Neuronal stem cell (in vitro differentiated cells): ENCODE measurements at regions not wholly inside any gene's neighbourhood (a gene's known extent, or its start where the extent isn't known, plus 50 kb on each side); places are given as distances from the start of the nearest gene placed in this dataset.

Source experiments
- DNase-seq: peaks from one replicate; pipeline ENCODE4 v3.0.0-alpha.2; 2013; ENCODE audit warnings: low spot score
- H2AFZ ChIP-seq: one replicate; pipeline ENCODE4 v1.6.1; 2013; ENCODE audit warnings: mild to moderate bottlenecking, low read length, inconsistent platforms
- H2AK5ac ChIP-seq: 2 replicates; pipeline ENCODE4 v1.6.1; 2013; ENCODE audit warnings: low read depth, mild to moderate bottlenecking, inconsistent platforms, low read length, moderate library complexity, mixed read lengths
- H2BK120ac ChIP-seq: 2 replicates; pipeline ENCODE4 v1.6.1; 2013; ENCODE audit warnings: low read depth, mild to moderate bottlenecking, inconsistent platforms, low read length, moderate library complexity, mixed read lengths
- H2BK12ac ChIP-seq: one replicate; pipeline ENCODE4 v1.6.1; 2013; ENCODE audit warnings: low read length, inconsistent platforms
- H2BK15ac ChIP-seq: 2 replicates; pipeline ENCODE4 v1.6.1; 2013; ENCODE audit warnings: mild to moderate bottlenecking, low read length, inconsistent platforms, mixed read lengths
- H2BK5ac ChIP-seq: one replicate; pipeline ENCODE4 v1.6.1; 2013; ENCODE audit warnings: inconsistent platforms, mild to moderate bottlenecking, low read length, moderate library complexity
- H3K14ac ChIP-seq: one replicate; pipeline ENCODE4 v1.6.1; 2013; ENCODE audit warnings: low read length, inconsistent platforms
- H3K18ac ChIP-seq: 2 replicates; pipeline ENCODE4 v1.6.1; 2013; ENCODE audit warnings: low read length, inconsistent platforms
- H3K23ac ChIP-seq: 2 replicates; pipeline ENCODE4 v1.6.1; 2013; ENCODE audit warnings: low read depth, mild to moderate bottlenecking, mixed read lengths, low read length, inconsistent platforms; ENCODE audit not compliant: poor library complexity
- H3K27ac ChIP-seq: replicated peaks from 3 replicates; pipeline ENCODE4 v1.5.1; 2013; ENCODE audit warnings: low read length, inconsistent platforms
- H3K27me3 ChIP-seq, 3 experiments: 2 replicates each; pipeline ENCODE4 v1.6.1; 2013; ENCODE audit warnings: low read length in 3 of 3, mild to moderate bottlenecking in 2 of 3, inconsistent platforms in 1 of 3, low read depth in 1 of 3, mixed read lengths in 1 of 3, moderate library complexity in 1 of 3; ENCODE audit not compliant: control insufficient read depth in 3 of 3, insufficient read depth in 3 of 3
- H3K36me3 ChIP-seq, 2 donors: replicated peaks in 1 of 2; 2 replicates each; pipeline ENCODE4 v1.6.1; 2013; ENCODE audit warnings: low read length in 2 of 2; ENCODE audit not compliant: control insufficient read depth in 2 of 2, insufficient read depth in 2 of 2
- H3K4ac ChIP-seq: 2 replicates; pipeline ENCODE4 v1.6.1; 2013; ENCODE audit warnings: inconsistent platforms, mild to moderate bottlenecking, low read length, moderate library complexity
- H3K4me1 ChIP-seq, 2 donors: 1 replicate in 1 of 2; 2 replicates in 1 of 2; pipeline ENCODE4 v1.6.1; 2013; ENCODE audit warnings: low read length in 2 of 2, low read depth in 1 of 2; ENCODE audit not compliant: control insufficient read depth in 2 of 2, insufficient read depth in 1 of 2
- H3K4me2 ChIP-seq: one replicate; pipeline ENCODE4 v1.6.1; 2013; ENCODE audit warnings: mild to moderate bottlenecking, low read length, inconsistent platforms; ENCODE audit not compliant: insufficient read depth, poor library complexity, severe bottlenecking
- H3K4me3 ChIP-seq, 2 donors: 2 replicates each; pipeline ENCODE4 v1.5.1; 2013; ENCODE audit warnings: low read length in 2 of 2, mild to moderate bottlenecking in 2 of 2, inconsistent platforms in 1 of 2, moderate library complexity in 1 of 2
- H3K79me1 ChIP-seq: one replicate; pipeline ENCODE4 v1.6.1; 2013; ENCODE audit warnings: low read depth, mild to moderate bottlenecking, inconsistent platforms, low read length, moderate library complexity
- H3K9ac ChIP-seq: one replicate; pipeline ENCODE4 v1.6.1; 2013; ENCODE audit warnings: mild to moderate bottlenecking, low read depth, low read length, inconsistent platforms; ENCODE audit not compliant: poor library complexity
- H3K9me3 ChIP-seq, 2 donors: replicated peaks in 1 of 2; 2 replicates each; pipeline versions ENCODE3 to v1.6.1; 2013; ENCODE audit warnings: low read length in 2 of 2, mild to moderate bottlenecking in 2 of 2, inconsistent platforms in 1 of 2, low read depth in 1 of 2, mixed read lengths in 1 of 2, moderate library complexity in 1 of 2; ENCODE audit not compliant: control insufficient read depth in 2 of 2, insufficient read depth in 1 of 2
- H4K8ac ChIP-seq: one replicate; pipeline ENCODE4 v1.6.1; 2013; ENCODE audit warnings: low read depth, mild to moderate bottlenecking, inconsistent platforms, low read length, moderate library complexity
- H4K91ac ChIP-seq: one replicate; pipeline ENCODE4 v1.6.1; 2013; ENCODE audit warnings: low read length, low read depth, mild to moderate bottlenecking, inconsistent platforms; ENCODE audit not compliant: poor library complexity
- WGBS, 2 donors: extraction: QIAGEN DNeasy Blood & Tissue Kit; methylation state at CpG; one replicate each; pipeline ENCODE4 v1.1.7; 2013; ENCODE audit warnings: missing lambda C conversion rate in 2 of 2, mixed read lengths in 1 of 2; ENCODE audit not compliant: insufficient read length in 2 of 2, insufficient replicate concordance in 1 of 2; ENCODE audit errors: extremely low coverage in 2 of 2; 5-methylcytosine and 5-hydroxymethylcytosine counted together

DNA sequence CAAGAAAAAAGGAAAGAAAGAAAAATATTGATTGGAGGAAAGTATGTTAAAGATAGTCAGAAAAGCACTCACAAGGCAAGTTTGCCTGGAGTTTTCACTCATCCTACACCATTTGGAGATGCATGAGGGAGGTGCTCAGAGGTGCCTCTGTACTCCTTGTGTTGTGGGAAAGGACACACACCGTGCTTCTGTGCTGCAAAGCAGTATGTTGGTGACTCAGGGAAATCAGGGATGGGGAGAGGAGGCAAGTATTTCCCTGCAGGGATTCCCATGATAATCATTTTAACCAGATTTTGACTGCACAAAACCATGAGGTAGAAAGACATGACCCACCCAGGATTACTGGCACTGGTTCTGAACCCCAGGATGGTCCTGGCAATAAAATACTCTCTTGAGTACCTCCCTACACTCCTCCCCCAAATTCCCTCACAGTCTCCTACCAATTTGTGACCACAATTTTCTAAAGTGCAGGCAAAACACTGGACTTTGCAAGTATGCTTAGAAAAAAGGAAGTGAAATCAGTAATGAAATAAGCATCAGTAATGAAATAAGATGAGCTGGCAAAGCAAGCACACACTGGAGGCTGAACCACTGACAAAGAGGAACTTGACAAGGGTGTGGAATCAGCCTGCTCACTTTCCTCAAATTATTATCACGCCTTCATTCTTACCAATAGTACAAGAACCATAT lies 155.5 kb upstream of the ACVR2A start:
- Histone ChIP-seq H2AK5ac (no peak overlapping the region), H2AFZ (no peak overlapping the region), H3K18ac (no peak overlapping the region), H3K36me3 (no peaks in the 10 kb centered on the region), H3K4me1 (no peaks in the 10 kb centered on the region), H3K9ac (no peak overlapping the region), H3K9me3 (peaks cover 6 to 9% of the 10 kb centered on the region in 2 donors), H3K14ac (no peak overlapping the region), H3K27ac (no peak overlapping the region), H2BK5ac (no peak overlapping the region), H2BK15ac (no peak overlapping the region), H3K4me3 (no peak overlapping the region), H3K79me1 (no peaks in the 10 kb centered on the region), H2BK12ac (no peak overlapping the region), H3K23ac (no peak overlapping the region), H4K91ac (no peak overlapping the region), H3K4me2 (no peak overlapping the region), H2BK120ac (no peak overlapping the region), H3K4ac (no peak overlapping the region), H3K27me3 (no peaks in the 10 kb centered on the region), H4K8ac (no peak overlapping the region)
- WGBS, 2 donors = no CpG with 5 or more reads among the region's 2 CpGs
- no peak for DNase-seq

DNA sequence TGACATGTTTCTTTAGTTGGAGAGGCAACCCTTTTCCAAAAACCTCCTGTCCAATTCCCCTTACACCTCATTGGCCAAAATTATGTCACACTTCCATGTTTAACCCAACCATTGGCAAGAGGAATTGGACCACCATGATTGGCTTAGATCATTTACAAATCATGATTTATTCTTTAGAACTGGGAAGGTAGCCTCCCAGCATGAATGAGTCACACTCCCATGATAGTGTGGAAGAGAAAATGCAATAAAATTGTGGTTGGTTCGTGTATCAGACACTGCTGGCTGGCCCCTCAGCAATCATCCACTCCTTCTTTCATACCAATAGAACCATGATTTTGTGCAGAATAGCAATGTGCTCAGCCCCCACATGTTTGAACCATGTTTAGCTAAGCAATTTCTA lies 156.6 kb upstream of the ACVR2A start:
- no peak overlapping the region for H4K8ac ChIP-seq
- no peak overlapping the region for H2AK5ac ChIP-seq
- H2BK15ac ChIP-seq = no peak overlapping the region
- H3K4me2 ChIP-seq = no peak overlapping the region
- no CpG with 5 or more reads among the region's 1 CpG for WGBS, 2 donors
- no peak overlapping the region for H3K27ac ChIP-seq
- peaks cover 2 to 3% of the 10 kb centered on the region in 2 donors for H3K4me1 ChIP-seq
- no peak overlapping the region for H2BK12ac ChIP-seq
- no peak overlapping the region for H3K9ac ChIP-seq
- H2BK5ac ChIP-seq = no peak overlapping the region
- H3K27me3 ChIP-seq = no peaks in the 10 kb centered on the region
- H3K4me3 ChIP-seq = no peak overlapping the region
- no peaks in the 10 kb centered on the region for H3K36me3 ChIP-seq
- H2BK120ac ChIP-seq = no peak overlapping the region
- H3K14ac ChIP-seq = no peak overlapping the region
- H3K4ac ChIP-seq = no peak overlapping the region
- H3K23ac ChIP-seq = no peak overlapping the region
- H2AFZ ChIP-seq = no peak overlapping the region
- no peak for DNase-seq
- peaks cover 6 to 9% of the 10 kb centered on the region in 2 donors for H3K9me3 ChIP-seq
- no peaks in the 10 kb centered on the region for H3K79me1 ChIP-seq
- H4K91ac ChIP-seq = no peak overlapping the region
- no peak overlapping the region for H3K18ac ChIP-seq

DNA sequence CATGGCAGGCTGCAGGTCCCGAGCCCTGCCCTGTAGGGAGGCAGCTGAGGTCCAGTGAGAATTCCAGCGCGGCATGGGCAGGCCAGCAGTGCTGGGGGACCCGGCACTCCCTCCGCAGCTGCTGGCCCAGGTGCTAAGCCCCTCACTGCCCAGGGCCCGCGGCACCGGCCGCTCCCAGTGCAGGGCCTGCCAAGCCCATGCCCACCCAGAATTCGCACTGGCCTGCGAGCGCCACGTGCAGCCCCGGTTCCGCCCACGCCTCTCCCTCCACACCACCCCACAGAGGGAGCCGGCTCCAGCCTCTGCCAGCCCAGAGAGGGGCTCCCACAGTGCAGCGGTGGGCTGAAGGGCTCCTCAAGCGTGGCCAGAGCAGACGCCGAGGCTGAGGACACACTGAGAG lies 158.5 kb upstream of the ACVR2A start:
- Histone ChIP-seq H3K9ac (no peak overlapping the region), H3K27me3 (no peaks in the 10 kb centered on the region), H3K14ac (no peak overlapping the region), H3K79me1 (no peaks in the 10 kb centered on the region), H2BK5ac (no peak overlapping the region), H3K18ac (peak overlapping the region; percentile 86), H3K23ac (peak overlapping the region; percentile 9), H4K8ac (no peak overlapping the region), H3K9me3 (peaks cover 6 to 9% of the 10 kb centered on the region in 2 donors), H3K4me2 (no peak overlapping the region), H2BK120ac (no peak overlapping the region), H3K36me3 (no peaks in the 10 kb centered on the region), H3K4me1 (peaks cover 2 to 10% of the 10 kb centered on the region in 2 donors), H2AFZ (no peak overlapping the region), H3K27ac (no peak overlapping the region), H4K91ac (peak overlapping the region; percentile 86), H2BK15ac (no peak overlapping the region), H2AK5ac (peak overlapping the region; percentile 42), H3K4me3 (no peak overlapping the region), H3K4ac (no peak overlapping the region), H2BK12ac (no peak overlapping the region)
- no CpG with 5 or more reads among the region's 21 CpGs for WGBS, 2 donors
- no peak for DNase-seq

DNA sequence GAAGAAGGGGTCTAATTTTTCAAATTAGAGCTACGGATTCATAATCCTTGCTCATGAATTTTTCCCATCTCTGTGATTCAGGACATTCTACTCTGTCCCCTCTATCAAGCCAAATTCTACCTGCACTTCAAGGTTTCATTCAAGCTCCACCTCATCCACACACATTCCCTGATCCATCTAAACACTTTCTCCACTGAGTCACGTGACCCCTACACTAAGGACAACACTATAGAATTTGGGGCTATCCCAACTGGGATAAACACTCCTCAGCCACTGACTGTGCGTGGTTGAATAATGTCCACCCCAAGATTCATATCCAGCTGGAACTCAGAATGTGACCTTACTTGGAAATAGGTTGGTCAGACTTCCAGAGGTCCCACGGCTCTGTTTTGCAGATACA lies 159.9 kb upstream of the ACVR2A start:
- no peak overlapping the region for H2BK120ac ChIP-seq
- no peak overlapping the region for H4K91ac ChIP-seq
- no peak overlapping the region for H2BK12ac ChIP-seq
- peaks cover 6 to 9% of the 10 kb centered on the region in 2 donors for H3K9me3 ChIP-seq
- H3K4me2 ChIP-seq = no peak overlapping the region
- no peak overlapping the region for H3K4me3 ChIP-seq
- no peaks in the 10 kb centered on the region for H3K36me3 ChIP-seq
- no peak overlapping the region for H2BK15ac ChIP-seq
- no peak overlapping the region for H2AFZ ChIP-seq
- no peak overlapping the region for H2AK5ac ChIP-seq
- DNase-seq = no peak
- no peak overlapping the region for H3K4ac ChIP-seq
- no CpG with 5 or more reads among the region's 4 CpGs for WGBS, 2 donors
- no peak overlapping the region for H3K27ac ChIP-seq
- H3K9ac ChIP-seq = no peak overlapping the region
- H3K27me3 ChIP-seq = no peaks in the 10 kb centered on the region
- no peak overlapping the region for H4K8ac ChIP-seq
- H3K23ac ChIP-seq = no peak overlapping the region
- H2BK5ac ChIP-seq = no peak overlapping the region
- H3K18ac ChIP-seq = no peak overlapping the region
- H3K4me1 ChIP-seq = peaks cover 2 to 10% of the 10 kb centered on the region in 2 donors
- no peak overlapping the region for H3K14ac ChIP-seq
- H3K79me1 ChIP-seq = no peaks in the 10 kb centered on the region
